HK-2 (cell line): ENCODE measurements at regions not wholly inside any gene's neighbourhood (a gene's known extent, or its start where the extent isn't known, plus 50 kb on each side); places are given as distances from the start of the nearest gene placed in this dataset.
"Not testable (repeated sequence)": the region's sequence is repeated elsewhere in the genome, so short reads cannot be mapped to it uniquely, and the experiment has no call there.

Source experiments
- DNase-seq: peaks from one replicate; pipeline ENCODE4 v3.0.0-alpha.2; 2018; ENCODE audit not compliant: unreplicated experiment

DNA sequence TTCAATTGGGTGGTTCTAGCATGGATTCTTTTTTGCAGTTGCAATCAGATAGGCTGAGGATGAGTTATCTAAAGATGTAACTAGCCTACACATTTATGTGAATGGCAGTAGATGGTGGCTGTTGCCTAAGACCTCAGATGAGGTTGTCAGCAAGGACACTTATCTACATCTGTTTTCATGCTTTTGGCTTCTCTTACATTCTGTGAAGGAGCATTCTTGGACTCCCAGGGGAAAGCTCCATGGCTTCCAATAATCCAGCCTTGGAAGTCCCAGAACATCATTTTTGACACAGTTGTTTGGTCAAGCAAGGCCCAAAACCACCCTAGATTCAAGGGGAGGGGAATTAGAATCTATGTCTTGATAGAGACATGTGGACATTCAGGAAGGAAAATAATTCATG is 332.2 kb upstream of the RBMS3 start:
- no peak for DNase-seq

GRCh38 chr3:28949580-28949979 is 331.3 kb upstream of the RBMS3 start:
- DNase-seq: no peak

- no peak for DNase-seq
Observed at GRCh38 chr3:28950614-28951013, 330.3 kb upstream of the RBMS3 start.

GRCh38 chr3:28951772-28952556 is 328.9 kb upstream of the RBMS3 start:
- DNase-seq: no peak

DNA sequence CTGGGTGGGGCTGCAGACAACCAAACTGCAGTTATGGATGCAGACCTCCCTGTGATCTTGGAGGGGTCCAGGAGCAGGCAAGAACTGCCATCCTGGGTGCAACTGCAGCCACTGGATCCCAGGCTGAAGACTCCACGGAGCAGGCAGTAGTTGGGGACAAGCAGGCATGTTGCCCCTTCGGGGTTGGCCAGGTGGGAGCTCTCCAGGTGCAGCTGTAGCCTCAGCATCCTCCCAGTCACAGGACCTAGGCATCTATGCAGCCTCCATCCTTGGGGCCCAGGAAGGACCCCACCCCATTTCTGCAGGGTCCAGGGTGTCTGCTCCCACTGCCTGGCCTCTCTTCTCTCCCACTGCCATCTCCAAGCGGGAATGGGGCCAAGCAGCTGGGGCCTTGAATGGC is 322.2 kb upstream of the RBMS3 start:
- no peak for DNase-seq

DNA sequence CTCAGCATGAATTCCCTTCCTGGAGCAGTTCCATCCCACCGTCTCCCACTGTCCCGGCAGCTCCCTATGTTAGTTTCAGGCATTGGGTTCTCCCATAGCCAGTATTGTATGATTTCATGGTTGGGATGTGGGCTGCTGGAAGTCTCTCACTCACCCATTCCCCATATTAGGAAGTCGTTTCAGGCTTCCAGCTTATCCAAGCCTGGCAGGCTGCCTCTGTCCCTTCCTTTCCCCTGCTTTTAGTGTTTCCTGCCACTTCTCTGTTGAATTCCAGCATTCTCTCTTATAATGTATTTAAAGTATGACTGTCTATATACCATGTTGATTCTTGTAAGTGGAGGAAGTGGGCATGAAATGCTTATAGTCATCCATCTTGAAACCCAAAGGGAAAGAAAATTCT is 309.7 kb upstream of the RBMS3 start:
- no peak for DNase-seq

DNA sequence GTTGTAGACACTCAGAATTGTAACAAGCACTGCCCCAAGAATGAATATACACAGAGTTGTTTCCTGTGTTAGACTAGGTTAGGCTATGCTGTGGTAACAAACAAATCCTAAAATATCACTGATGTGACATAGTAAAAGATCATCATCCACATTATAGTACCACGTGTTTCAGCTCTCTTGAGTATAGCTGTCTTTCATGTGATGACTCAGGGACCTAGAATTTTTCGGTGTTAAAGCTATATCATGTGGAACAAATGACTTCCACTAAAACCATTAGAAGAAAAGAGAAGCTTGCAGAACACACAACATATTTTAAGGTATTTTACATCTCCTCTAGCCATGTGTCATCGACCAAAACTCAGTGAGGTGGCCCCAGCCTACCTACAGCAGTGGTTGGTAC is 307.9 kb upstream of the RBMS3 start:
- peak; percentile 10 for DNase-seq

- DNase-seq: no peak
Observed at GRCh38 chr3:28973609-28974008, 307.3 kb upstream of the RBMS3 start.

GRCh38 chr3:28978092-28978491 is 302.8 kb upstream of the RBMS3 start:
- no peak for DNase-seq

GRCh38 chr3:28980131-28980530 is 300.7 kb upstream of the RBMS3 start:
- no peak for DNase-seq

- DNase-seq: no peak
Observed at GRCh38 chr3:28980631-28981030, 300.2 kb upstream of the RBMS3 start.

DNA sequence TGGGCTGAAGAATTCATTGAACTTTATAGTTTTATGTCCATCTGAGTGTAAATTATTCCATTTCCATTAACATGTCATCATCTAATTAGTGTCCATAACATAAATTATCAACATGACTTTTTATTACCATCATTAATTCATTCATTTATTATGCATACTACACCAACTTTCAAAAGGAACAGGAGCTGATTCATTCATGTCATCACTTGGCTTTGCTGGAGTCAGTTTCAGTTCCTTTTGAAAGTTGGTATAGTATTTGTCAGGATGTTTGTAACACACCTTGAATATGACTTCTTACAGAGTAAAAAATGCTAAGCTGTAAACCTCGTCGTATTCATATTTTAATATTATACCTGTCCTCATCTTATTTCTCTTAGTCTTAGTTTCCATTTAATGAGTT is 298.0 kb upstream of the RBMS3 start:
- DNase-seq: no peak

- DNase-seq: no peak
Observed at GRCh38 chr3:28986922-28987321, 293.9 kb upstream of the RBMS3 start.

GRCh38 chr3:28989646-28990089 is 291.2 kb upstream of the RBMS3 start:
- DNase-seq: no peak

- no peak for DNase-seq
Observed at GRCh38 chr3:28994161-28994905, 286.5 kb upstream of the RBMS3 start.

DNA sequence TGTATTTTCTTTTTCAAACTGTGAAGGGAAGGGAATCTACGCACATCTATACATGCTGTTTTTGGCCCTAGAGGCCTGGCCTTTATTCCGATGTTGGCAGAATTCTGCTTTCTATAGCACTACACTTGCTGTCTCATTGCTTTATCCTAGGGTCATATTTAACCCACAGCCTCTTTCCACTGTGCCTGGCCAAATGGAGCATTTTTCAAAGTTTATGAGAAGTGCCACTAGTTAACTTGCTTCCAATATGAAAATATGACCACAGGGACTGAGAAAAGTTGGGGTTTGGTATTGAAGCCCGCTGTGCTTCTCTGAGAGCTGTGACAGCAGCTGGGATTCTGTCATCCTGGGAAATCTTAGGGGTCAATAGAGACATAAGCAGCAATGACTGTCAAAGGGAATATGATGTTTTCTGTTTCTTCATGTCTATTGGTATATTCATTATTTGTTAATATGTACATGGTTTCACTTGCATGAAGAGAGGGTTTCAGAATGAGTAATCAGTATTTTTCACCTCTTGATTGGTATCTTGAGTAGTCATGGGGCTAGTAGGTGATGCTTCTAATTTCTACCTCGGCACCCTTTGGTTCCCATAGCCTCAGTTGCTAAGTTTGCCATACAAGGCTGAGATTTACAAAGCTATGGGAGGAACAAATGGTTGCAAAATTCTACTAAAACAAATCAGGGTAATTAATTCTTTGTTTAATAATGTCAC is 275.8 kb upstream of the RBMS3 start:
- no peak for DNase-seq

DNA sequence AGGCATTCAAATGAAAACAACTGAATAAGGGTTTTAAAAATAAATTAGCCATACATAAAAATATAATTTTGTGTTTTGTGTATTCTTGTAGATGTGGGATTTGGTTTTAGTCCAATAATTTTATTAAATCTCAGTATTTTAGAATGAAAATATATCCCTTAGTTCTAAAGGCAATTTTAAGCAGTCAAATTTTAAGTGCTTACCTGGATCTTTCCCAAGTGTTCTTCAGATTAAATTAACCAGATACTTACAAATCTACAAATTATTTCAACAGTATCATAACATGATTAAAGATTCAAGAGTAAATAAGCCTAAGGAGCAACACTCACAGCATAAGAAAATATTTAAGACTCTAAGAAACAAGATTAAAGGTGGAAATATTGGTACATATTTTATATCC is 275.0 kb upstream of the RBMS3 start:
- no peak for DNase-seq

GRCh38 chr3:29011441-29011840 is 269.4 kb upstream of the RBMS3 start:
- DNase-seq: no peak

GRCh38 chr3:29011966-29012365 is 268.9 kb upstream of the RBMS3 start:
- DNase-seq: no peak

DNA sequence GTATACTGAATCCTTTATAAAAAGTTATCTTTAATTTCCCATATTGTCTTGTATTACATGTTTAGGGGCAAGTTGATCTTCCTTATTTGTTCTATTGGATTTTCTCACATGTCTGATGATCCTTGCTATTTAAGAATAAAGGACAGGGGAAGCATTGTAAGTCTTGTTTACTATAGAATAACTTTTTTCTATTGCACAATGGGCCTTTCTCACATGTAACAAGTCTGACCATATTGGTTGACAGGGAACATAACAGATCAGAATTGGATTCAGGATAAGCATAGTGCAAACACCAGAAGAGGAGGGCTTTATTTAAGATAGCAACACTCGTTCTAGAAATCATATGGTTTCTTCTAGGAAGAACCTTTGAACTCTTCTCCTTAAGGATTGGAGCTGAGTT is 257.9 kb upstream of the RBMS3 start:
- no peak for DNase-seq

DNA sequence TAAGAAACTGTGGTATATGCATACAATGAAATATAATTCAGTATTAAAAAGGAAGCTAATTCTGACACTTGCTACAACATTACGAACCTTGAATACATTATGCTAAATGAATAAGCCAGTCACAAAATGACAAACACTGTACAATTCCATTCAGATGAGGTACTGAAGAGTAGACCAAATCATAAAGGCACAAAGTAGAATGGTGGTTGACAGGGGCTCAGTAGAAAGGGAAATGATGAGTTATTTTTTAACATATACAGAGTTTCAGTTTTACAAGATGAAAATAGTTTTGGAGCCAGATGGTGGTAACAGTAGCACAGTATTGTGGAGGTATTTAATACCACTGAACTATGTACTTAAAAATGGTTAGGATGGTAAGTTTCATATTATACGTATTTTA is 254.6 kb upstream of the RBMS3 start:
- no peak for DNase-seq

DNA sequence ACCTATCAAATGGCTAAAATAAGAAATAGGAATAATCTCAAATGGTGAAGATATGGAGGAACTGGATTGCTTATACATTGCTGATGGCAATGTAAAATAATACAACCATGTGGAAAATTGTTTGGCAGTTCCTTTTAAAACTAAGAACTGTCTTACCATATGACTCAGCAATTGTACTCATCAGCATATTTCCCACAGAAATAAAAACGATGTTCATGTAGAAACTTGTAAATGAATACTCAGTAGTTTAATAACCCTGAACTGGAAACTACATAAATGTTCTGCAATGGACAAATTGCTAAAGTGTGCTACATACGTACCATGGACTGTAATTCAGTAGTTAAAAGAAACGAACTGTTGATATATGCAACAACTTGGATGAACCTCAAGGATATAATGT is 253.9 kb upstream of the RBMS3 start:
- DNase-seq: no peak

DNA sequence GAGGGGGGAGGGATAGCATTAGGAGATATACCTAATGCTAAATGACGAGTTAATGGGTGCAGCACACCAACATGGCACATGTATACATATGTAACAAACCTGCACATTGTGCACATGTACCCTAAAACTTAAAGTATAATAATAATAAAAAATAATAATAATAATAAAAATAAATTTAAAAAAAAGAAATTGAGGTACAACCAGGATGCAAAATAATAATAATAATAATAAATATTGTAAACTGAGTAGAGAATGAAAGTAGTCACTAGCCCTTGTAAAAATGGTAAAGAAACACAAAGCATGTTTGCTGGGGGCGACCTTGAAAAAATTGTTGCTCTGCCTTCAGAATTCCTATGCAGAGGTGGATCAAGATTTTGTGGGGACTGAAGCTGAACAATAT is 249.7 kb upstream of the RBMS3 start:
- not testable (repeated sequence) for DNase-seq
